Stimulated activated CD8-positive, alpha-beta memory T cell treated with anti-CD3 and anti-CD28 coated beads, Interleukin-7, amount 100 ng/mL, for 48 hours (primary cell): ENCODE measurements at regions not wholly inside any gene's neighbourhood (a gene's known extent, or its start where the extent isn't known, plus 50 kb on each side); places are given as distances from the start of the nearest gene placed in this dataset.

Experiments used
- DNase-seq, 2 donors: peaks; one replicate each; pipeline ENCODE4 v3.0.0-alpha.2; 2020; ENCODE audit warnings: low read depth in 1 of 2; ENCODE audit errors: extremely low read depth in 1 of 2

GRCh38 chr20:60810561-60810960, 441.5 kb upstream of the CDH4 start:
- DNase-seq, result no peak

GRCh38 chr20:60812561-60812960, 439.5 kb upstream of the CDH4 start:
- no peak for DNase-seq

GRCh38 chr20:60813066-60813465, 439.0 kb upstream of the CDH4 start:
- DNase-seq, result no peak

GRCh38 chr20:60815656-60816055, 436.4 kb upstream of the CDH4 start:
- no peak for DNase-seq

- DNase-seq, result no peak
Observed at GRCh38 chr20:60816901-60817300, 435.2 kb upstream of the CDH4 start.

GRCh38 chr20:60817891-60818290, 434.2 kb upstream of the CDH4 start:
- DNase-seq, result no peak

GRCh38 chr20:60819511-60819910, 432.6 kb upstream of the CDH4 start:
- DNase-seq, result no peak

GRCh38 chr20:60820149-60820548, 431.9 kb upstream of the CDH4 start:
- no peak for DNase-seq

GRCh38 chr20:60820918-60821317, 431.1 kb upstream of the CDH4 start:
- peak in 1 of 2 donors; percentile 6 for DNase-seq

- DNase-seq, result no peak
Observed at GRCh38 chr20:60822699-60823607, 429.1 kb upstream of the CDH4 start.

GRCh38 chr20:60835876-60836275, 416.2 kb upstream of the CDH4 start:
- DNase-seq, result no peak

GRCh38 chr20:60837173-60837770, 414.8 kb upstream of the CDH4 start:
- no peak for DNase-seq

GRCh38 chr20:60838297-60838696, 413.8 kb upstream of the CDH4 start:
- DNase-seq, result no peak

- DNase-seq, result no peak
Observed at GRCh38 chr20:60840971-60841370, 411.1 kb upstream of the CDH4 start.

GRCh38 chr20:60845146-60845545, 406.9 kb upstream of the CDH4 start:
- no peak for DNase-seq

- DNase-seq, result no peak
Observed at GRCh38 chr20:60851826-60852704, 400.0 kb upstream of the CDH4 start.

- no peak for DNase-seq
Observed at GRCh38 chr20:60857708-60858107, 394.4 kb upstream of the CDH4 start.

GRCh38 chr20:60862601-60863000, 389.5 kb upstream of the CDH4 start:
- no peak for DNase-seq

GRCh38 chr20:60863548-60863947, 388.5 kb upstream of the CDH4 start:
- no peak for DNase-seq

GRCh38 chr20:60867589-60867988, 384.5 kb upstream of the CDH4 start:
- no peak for DNase-seq

GRCh38 chr20:60868316-60868891, 383.7 kb upstream of the CDH4 start:
- DNase-seq, result no peak
